ENCODE measurements at regions not wholly inside any gene's neighbourhood (a gene's known extent, or its start where the extent isn't known, plus 50 kb on each side); places are given as distances from the start of the nearest gene placed in this dataset.

DNA sequence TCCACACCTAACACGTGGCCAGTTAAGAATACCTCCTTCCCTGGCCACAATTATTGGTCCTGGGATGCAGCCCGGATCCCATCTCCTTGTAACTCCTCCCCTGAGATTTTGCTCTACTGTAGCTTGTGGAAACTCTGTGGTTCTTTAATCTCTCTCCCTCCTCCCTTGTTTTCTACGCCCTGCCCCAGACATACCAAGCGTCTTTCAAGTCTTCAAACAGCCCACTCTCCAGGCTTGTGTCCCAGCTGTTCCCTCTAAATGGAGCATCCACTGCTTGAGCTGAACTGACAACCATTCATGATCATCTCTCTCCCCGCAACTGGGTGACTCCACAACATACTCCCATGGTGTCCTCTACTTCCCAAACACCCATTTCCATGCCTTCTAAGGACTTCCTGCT, 111.6 kb downstream of the SIPA1L2 start:
- DNase-seq, result no peak

DNA sequence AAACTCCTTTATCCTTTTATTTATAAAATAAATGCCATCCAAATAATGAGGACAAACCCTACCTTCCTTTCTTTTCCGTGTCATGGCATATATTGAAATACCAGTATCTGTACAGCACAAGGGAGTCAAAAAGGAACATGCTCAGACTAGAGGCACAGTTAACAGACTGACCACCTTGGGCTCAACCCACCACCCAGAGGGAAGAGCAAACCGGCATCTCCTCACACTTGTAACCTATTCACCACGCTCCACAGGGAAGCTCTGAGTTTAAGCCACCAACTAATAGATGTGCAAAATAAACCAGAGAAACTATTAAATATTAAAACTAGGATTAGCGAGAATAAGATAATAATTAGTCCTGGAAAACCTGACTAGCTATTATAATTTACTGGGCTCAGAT, 112.7 kb downstream of the SIPA1L2 start:
- no peak for DNase-seq

DNA sequence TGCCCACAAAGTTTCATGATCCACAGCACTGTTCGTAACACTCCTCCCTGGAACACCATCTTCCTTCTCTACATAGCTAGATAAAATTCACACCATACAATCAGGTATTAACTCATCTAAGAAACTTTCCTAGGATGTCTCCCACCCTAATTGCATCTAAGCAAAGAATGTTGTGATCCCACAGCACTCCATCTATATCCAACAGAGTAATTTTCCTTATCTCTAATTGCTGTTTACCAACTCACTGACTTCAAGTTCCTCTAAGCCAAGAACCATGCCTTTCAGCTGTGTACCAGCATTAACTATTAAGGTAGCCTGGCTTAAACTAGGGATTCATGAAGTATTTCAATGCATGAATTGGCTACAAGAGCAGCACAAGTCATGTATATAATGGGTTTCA, 114.2 kb downstream of the SIPA1L2 start:
- no peak for DNase-seq

DNA sequence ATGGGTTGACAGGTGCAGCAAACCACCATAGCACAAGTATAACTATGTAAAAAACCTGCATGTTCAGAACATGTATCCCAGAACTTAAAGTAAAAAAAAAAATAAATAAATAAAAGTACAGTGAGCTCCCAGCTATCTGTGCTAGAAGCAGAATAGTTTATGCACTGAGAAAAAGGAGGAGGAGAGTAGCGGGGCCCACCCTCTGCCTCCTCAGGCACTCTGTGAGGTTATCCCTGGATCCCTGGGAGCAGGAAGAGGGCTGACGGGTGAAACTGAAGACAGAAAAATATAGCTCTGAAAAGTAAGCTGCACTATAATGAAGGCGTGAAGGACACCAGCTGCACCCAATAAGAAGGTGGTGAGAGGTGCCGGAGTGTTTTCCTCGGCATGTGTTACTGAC, 117.2 kb downstream of the SIPA1L2 start:
- no peak for DNase-seq

DNA sequence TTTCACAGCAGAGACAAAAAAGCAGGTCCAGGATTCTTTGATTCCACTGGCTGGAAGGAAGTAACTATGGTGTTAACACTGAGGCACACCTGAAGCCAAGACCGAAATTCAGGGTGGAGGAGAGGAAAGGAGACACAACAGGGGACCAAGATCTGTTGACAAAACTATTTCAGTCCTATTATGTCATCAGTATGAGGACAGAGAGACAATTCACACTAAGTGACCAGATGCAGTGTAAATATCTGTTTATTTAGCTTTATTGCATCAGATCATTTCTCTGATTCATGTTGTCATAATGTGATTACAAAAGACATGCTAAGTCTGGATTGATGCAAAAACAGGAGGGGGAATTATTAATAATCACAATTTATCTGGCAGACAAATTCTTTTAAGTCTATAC, 118.8 kb downstream of the SIPA1L2 start:
- no peak for DNase-seq

DNA sequence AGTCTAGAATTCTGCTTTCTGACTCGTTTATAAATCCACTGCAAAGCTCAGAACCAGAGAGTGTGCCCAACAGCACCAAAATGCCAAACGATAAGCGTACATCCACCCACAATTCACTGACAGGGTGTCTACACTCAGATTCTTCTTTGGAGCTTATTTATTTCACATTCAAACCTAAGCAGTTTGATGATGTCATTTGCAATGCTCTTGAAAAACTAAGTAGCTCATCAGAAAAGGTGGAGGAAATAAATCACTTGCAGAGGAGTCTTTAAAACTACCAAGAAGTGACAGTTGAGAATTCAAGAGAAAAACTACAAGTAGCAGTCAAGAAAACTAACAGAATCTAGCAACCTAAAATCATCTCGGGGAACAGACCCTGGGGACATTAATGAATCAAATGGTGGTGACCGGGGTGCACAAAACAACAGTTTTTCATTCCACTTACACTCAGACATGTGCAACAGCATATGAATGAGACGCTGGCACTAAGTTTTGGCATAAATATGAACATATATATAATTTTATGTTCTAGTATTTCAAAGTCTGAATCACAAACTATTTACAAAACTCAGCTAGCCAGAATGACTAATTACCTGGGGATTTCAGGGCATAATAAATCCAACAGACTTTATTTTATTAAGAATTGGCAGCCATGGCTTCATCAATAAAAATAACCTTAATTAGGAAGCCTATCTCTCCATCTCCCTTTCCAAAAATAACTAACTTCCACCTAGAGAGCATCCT, 119.4 kb downstream of the SIPA1L2 start:
- DNase-seq, result no peak

DNA sequence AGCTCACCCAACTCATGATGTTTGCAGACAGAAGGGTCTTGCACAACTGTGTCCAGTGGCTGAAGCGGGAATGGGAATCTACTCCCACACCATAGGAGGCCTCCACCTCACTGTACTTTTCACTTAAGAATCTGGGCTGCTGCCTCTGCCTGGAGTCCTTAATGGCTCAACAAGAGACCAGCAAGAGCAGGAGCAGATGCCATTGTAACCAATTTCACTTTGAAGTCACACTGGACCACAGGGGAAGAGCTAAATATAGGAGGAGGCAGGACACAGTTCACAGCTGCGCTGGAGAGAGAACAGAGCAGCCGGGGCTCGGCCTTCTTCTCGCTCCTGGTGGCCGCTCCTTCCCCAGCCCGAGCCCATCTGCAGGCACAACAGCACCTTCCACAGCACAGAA, 120.4 kb downstream of the SIPA1L2 start:
- no peak for DNase-seq

DNA sequence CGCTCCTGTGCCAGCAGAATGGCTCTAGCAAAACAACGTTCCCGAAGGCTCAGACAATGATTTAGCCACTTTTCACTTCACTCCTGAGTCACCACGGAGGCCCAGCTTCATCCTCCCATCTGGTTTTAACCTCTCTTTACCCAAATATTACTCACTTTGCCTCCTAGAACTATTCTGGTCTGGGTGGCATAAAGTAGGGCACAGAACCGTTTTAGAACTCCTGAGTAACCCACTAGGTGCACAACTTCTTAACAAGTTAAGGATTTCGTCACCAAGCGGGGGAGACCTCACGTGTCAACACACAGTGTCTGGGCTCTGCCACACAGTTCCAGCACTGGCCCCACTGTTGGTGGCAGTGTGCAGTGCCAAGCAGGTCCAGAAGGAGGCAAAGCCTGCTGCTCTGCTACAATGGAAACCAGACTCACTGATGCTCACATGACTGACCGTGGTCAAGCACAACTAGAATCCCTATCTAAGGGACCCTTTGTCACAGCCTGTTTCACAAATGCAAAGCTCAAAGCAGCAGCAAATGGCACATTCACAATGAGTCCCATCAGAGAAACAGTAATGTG, 121.7 kb downstream of the SIPA1L2 start:
- DNase-seq, result no peak

DNA sequence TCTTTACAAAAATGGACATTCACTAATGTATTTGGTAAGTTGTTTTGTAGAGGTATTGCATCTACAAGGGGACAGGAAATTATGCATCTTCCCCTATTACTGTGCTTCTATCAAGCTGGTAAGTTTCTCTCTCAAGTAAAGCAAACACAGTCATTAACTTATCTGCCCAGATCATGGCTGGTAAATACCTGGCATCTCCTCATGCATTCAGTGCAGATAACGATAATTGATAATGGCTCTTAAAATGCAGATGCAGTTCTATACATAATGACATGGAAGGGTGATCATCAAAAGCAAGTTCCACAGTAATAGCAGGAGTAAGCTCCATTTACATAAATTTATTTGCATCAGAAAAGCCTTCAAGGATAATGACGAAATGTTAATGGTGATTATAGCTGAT, 122.4 kb downstream of the SIPA1L2 start:
- DNase-seq, result no peak

DNA sequence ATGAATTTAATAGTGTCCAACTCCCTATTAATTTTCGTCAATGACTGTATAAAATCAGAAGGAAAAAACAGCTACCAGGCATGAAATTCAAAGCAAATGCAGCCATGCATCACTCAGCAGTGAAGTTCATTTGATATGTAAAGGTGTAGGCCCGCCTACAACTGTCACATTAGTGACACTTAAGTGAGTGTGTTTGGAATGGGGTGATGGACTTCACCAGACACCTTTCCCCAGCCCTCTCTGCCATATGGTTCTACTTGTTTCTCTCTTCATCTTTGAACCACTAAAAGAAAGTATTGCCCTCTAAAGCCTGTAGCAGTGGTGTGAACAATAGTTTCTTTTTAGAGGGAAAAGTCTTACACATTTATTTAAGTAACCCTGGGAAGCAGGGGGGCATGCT, 124.0 kb downstream of the SIPA1L2 start:
- DNase-seq, result no peak

DNA sequence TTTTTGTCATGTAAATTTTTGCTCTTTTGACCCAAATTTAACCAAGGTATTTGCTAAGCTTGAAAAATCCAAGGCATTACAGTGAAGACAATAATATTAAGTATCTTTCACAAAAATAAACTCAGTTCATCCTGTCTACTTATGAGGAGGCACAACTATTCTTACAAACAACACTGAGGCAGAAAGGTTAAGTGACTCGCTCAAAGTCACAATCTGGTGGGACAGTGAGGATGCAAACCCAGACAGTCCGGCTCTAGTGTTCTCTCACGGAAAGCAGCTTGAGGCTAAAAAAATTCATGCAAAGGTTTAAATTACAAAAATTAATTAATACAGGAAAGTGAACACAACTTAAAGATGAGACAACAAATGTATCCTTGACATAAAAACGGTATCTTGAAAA, 125.3 kb downstream of the SIPA1L2 start:
- DNase-seq, result no peak

DNA sequence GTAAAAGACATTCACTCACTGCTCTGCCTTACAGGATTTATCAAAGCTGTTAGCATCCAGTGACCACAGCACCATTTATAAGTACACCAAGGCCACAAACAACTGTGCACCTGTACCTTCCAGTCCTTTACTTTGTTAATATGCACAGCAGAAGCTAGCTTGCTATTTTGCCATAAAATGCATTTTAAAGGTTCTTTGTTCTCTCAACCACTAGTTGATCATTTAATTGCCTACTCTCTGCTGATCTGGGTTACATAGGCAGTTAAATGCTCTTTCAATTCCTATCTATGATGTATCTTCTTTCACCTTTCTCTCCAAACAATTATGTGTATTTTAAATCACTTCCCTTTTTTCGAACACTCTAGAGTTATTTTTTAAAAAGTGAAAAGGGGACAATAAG, 126.4 kb downstream of the SIPA1L2 start:
- DNase-seq, result no peak

DNA sequence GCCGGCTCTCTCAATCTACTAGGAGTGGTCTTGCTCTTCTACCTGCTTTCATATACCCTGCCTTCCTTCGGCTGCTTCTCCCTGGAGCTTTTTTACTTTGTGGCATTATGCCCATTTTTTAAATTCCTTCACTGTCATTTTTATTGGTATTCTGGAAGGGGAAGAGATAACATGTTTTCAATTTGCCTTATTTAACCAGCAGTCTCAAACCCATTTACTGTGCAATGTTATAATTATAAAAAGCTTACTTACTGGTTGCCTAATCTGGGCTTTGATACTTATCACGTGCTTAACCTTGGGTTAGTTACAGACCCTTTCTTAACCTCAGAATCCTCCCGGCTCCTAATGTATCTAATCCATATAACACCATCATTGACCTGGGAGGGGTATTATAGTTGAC, 128.1 kb downstream of the SIPA1L2 start:
- no peak for DNase-seq

DNA sequence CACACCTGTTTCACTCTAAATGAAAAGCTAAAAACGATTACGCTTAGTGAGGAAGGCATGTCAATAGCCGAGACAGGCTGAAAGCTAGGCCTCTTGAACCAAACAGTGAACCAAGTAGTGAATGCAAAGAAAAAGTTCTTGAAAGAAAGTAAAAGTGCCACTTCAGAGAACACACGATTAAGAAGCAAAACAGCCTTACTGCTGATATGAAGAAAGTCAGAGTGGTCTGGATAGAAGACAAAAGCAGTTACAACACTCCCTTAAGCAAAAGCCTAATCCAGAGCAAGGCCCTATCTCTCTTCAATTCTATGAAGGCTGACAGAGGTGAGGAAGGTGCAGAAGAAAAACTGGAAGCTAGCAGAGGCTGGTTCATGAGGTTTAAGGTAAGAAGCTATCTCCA, 130.7 kb downstream of the SIPA1L2 start:
- DNase-seq, result no peak

DNA sequence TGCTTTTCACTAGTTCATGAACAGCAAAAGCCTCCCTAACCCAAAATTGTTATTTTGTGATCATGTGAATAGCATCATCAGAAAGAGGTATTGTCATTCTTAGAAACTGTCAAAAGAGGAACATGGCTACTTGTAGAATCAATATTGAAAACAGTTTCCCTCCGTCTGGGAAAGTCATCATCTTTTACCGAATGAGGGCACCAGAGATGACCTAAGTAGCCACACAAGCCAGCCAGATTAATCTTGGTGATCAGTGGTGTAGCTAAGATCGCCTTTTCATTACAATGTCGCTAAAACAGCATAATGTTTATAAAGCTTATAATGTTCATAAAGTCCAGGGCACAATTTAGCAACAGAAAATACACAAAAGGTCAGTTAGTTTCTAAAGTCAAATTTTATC, 136.1 kb downstream of the SIPA1L2 start:
- no peak for DNase-seq

DNA sequence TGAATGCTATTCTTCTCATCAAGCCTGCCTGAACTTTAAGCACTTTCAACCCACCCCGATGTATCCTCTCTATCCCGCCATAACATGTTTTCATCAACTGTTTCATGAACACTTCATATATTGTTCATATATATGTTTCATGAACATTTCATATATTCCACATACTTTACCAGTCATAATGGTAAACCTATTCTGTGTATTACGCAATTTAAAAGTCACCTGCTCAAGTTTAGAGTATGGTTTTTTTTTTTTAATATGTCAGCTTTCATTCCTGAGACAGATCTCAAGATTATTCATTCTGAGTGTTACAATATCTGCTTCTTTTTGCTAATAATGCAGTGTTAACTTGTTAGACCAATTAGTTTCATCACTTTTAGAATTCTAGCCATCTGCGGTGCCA, 140.7 kb downstream of the SIPA1L2 start:
- DNase-seq, result no peak

DNA sequence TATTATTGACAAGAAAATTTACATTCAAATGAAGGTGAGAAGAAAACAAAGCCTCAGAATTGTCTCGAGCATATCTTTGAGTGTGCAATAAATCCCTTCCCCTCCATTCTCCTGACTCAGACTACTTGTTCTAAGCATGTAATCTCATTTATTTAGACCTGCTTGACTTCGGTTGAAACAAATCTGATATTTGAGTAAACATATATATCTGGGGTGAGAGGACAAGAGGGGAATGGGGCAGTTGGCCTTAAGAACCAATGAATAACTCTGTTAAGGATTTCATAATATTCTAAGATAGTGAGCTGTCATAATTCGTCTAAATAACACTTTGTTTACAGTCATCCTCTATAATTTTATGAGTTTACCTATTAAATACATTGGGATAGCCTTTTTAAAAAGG, 142.7 kb downstream of the SIPA1L2 start:
- no peak for DNase-seq

DNA sequence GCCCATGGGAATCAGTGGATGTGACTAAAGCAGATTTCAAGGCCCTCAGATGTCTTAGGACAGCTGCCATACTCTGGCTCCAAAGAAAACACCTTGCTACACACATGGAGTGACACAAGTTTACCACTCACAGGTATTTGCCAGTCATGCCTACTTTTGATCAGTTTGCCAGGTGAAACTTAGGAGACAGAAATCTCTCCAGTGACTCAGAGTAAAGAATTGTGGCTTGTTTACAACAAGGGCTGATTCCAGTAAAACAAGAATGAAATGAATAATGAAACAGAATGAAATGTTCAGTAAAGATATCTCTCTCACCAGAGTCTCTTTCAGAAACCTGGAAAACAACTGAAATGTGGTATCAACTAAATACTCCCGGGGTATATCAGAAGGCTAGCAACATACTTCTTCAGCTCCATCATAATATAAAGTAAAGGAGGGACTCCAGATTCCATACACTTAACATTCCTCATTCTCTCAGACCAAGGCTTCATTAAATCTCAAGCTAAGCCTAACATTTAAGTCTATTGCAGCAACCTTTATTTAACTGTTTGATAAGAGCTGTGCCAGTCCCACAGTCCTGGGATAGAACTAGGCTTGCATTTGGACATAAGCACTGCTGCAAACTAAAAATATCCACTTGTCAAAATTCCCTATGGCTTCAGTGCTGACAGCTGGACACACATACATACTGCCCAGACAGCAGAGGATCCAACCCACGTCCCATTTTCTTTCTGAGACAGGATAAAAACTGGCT, 143.3 kb downstream of the SIPA1L2 start:
- DNase-seq, result no peak

DNA sequence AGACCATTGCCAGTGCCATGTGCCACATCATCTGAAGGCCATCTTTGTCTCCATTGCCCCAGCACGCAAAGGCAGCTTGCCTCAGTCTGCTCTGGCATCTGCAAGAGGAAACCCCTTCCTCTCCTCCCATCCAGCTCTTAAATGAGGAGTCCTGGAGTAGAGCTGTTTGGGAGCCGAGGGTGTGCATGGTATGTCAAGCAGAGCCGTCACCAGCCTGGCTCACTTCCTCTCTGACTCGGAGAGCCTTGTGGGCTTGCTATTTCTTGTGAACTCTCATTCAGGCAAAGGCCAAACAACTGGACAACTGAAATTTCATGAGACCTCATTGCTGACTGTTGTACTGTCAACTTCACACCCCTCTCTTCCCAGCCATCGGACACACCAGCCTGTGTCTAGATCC, 143.9 kb downstream of the SIPA1L2 start:
- DNase-seq, result peak; percentile 7

DNA sequence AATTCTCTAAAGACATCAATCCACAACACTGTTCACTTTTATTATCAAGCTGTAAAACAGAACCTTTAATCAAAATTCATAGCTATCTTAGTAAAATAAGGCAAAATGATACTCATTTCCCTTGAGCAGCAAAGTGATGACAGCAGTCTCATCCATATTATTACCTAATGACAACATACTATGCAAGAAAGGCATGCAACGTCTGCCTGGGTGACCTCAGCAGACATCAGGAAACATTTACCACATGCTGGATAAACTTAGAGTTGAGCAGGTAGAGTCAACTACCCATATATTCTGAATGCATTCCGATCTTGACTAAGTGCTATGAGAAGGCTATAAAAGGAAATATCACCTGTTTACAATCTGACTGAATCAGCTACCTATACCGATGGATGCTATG, 145.1 kb downstream of the SIPA1L2 start:
- no peak for DNase-seq

DNA sequence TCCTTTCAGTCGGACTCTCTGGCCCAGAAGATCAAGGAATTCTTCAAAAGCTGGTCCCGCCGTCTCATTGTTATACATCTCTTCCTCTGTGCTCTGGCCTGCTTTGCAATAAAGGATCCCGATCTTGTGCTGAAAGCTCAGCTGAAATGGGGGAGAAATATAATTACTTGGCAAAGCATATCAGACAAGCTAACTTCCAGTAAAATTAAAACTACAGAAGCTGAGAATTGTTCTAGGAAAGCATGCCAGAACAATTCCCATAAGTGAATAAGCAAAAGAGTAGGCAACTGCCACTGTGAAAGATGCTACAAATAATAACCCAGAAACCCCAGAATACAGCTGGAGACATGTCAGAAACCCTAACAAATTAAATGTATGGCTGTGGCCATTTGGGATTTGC, 146.1 kb downstream of the SIPA1L2 start:
- no peak for DNase-seq

DNA sequence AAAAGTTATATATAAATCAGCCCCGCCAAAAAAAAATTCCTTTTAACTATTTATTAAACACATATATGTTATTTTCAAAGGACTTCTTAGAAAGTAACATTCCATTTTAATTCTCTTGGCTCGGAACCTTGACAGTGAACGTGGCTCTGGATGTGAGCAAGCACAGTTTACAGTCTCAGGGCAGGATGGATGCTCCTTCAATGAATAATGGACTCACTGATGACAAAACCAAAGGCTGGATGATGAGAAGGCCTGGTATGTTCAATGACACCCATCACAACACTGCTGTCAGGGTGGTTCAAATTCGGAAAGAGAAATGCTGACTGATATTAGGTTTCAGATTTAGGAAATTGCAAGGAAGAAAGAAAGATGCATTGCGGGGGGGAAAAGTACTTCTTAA, 148.8 kb downstream of the SIPA1L2 start:
- no peak for DNase-seq

DNA sequence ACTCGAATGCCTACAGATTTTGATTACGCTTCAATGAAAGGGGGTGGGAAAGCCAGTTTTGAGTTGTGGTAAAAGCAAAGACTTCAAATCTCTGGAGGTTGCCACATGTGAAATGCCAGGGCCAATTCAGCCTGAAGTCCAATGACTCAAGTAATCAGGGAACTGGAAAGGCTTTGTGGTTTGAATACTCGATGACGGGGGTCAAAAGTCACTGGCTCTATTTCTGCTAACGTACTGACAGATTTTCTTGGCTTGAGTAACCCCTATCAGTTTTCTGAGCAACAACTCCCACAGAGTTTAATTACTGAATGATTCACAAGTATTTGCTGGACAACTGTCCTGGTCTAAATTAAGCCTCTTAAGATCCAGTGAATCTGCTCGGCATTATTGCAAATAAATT, 152.2 kb downstream of the SIPA1L2 start:
- DNase-seq, result peak; percentile 62

DNA sequence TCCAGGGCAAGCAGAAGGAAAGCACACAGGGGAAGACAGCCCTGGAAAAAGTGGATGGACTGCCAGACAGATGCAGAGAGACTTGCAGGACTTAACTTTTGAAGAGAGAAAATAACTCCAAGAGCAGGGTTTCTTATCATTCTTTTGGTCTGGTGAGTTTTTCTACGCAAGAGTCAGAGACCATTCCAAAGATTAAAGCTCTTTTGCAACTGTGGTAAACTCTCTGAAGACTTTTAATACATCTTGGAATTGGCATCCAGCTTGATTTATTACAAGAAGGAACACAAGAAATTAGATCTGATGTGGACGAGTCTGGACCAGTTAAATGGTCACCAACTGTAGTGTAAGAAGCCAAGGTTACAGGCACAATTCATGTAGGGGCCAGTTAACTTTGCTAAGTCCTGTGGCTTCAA, 153.4 kb downstream of the SIPA1L2 start:
- DNase-seq, result peak; percentile 25

All from NCI-H226 (cell line).